Mucosa of descending colon (tissue), 3 donors: ENCODE measurements at regions not wholly inside any gene's neighbourhood (a gene's known extent, or its start where the extent isn't known, plus 50 kb on each side); places are given as distances from the start of the nearest gene placed in this dataset.

ENCODE experiments used
- ATAC-seq: fragments of 200-7000 bp; cut with Tn5 transposase; one replicate; pipeline ENCODE4 v1.9.1; 2020; ENCODE audit warnings: mild to moderate bottlenecking, moderate library complexity
- DNase-seq, 3 donors: peaks; one replicate each; pipeline ENCODE4 v3.0.0-alpha.2; 2020
- H3K36me3 ChIP-seq: fragments of 200-600 bp; one replicate; pipeline ENCODE4 v1.8.0; 2021; ENCODE audit warnings: low read depth, mild to moderate bottlenecking
- H3K4me1 ChIP-seq: fragments of 200-600 bp; one replicate; pipeline ENCODE4 v1.8.0; 2021; ENCODE audit warnings: low read depth, mild to moderate bottlenecking
- H3K4me3 ChIP-seq: fragments of 200-600 bp; one replicate; pipeline ENCODE4 v1.8.0; 2021; ENCODE audit warnings: mild to moderate bottlenecking
- H3K9me3 ChIP-seq: fragments of 200-600 bp; one replicate; pipeline ENCODE4 v1.8.0; 2021; ENCODE audit warnings: mild to moderate bottlenecking
- intact Hi-C, 2 donors: fragments of 100-400 bp; cut with DNase I in 1 of 2; cut with micrococcal nuclease in 1 of 2; formaldehyde crosslinking; loops; one replicate each; pipeline versions ENCODE4 v1.11.0 to v1.11.1; 2022; cut with DNase I, micrococcal nuclease
- TF ChIP-seq, protein P1 (sequence below): fragments of 200-600 bp; IDR thresholded peaks from one replicate; pipeline ENCODE4 v1.8.0; 2022; ENCODE audit warnings: antibody characterized with exemption, mild to moderate bottlenecking
- donor health status: DM: no; HTN: no; CAD: no; lungs with moderate emphysema.
- donor health status: DM: no; HTN: no; CAD: no.
- donor health status: DM: no; HTN: yes; CAD: no.

DNA sequence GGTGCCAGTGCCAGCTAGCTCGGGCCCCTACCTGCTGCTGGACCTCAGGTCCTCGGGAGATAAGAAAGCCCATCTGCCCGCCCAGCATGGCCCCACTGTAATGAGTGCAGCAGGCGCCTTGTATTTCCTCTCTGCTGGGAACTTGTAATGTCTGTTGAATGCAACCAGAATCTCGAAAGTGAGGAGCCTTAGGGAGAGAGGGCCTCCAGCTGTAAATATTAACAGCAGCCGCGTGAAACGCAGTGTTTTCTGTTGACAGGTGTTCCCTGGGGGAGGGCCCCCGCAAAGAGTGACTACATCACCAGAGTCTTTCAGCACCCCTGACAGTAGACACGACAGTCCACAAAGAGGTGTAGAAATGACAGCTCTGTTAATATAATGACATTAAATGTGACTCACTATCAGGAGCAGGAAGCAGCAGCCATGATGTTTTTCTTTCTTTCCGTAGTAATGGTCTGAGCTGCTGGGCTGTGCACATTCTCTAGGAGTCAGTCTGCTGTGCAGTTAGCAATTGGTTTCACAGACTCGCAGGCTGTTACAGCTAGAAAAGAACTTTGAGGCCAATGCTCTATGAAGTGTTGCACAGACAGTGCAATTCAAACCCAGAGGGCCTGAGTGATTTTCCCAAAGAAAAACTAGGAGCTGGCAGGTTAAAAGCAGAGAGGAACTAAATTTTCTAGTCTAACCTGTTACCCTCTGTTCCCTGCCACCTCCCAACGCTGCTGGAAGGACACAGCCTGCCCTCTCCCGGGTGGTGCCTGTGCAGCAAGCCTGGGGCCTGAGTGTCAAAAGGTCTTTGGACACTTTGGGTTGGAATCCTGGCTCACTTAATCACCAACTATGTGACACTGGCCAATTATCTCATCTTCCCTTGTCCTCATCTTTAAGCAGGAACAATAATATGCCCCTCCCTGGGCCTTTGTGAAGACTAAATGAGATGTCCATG lies 58.6 kb upstream of the WASF3 start:
- Histone ChIP-seq H3K4me1 (no peaks in the 10 kb centered on the region), H3K36me3 (no peaks in the 10 kb centered on the region), H3K4me3 (no peak overlapping the region), H3K9me3 (no peaks in the 10 kb centered on the region)
- DNase-seq (no peak), ATAC-seq (no peak)
- TF ChIP-seq, protein P1, sequence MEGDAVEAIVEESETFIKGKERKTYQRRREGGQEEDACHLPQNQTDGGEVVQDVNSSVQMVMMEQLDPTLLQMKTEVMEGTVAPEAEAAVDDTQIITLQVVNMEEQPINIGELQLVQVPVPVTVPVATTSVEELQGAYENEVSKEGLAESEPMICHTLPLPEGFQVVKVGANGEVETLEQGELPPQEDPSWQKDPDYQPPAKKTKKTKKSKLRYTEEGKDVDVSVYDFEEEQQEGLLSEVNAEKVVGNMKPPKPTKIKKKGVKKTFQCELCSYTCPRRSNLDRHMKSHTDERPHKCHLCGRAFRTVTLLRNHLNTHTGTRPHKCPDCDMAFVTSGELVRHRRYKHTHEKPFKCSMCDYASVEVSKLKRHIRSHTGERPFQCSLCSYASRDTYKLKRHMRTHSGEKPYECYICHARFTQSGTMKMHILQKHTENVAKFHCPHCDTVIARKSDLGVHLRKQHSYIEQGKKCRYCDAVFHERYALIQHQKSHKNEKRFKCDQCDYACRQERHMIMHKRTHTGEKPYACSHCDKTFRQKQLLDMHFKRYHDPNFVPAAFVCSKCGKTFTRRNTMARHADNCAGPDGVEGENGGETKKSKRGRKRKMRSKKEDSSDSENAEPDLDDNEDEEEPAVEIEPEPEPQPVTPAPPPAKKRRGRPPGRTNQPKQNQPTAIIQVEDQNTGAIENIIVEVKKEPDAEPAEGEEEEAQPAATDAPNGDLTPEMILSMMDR: no peak
- intact Hi-C loops: loop anchor here (5.0 to 10.0 kb wide), 4 partner anchors 114 to 314 kb away; no protein-coding TSS in a partner anchor

GRCh38 chr13:26500618-26501320 lies 56.7 kb upstream of the WASF3 start:
- DNase-seq (no peak), ATAC-seq (no peak)
- TF ChIP-seq, protein P1: no peak
- H3K4me1 ChIP-seq: no peaks in the 10 kb centered on the region
- intact Hi-C loops: no loop called here
- no peak overlapping the region for H3K4me3 ChIP-seq
- no peaks in the 10 kb centered on the region for H3K9me3 ChIP-seq
- no peaks in the 10 kb centered on the region for H3K36me3 ChIP-seq

GRCh38 chr13:26501641-26502040 lies 55.8 kb upstream of the WASF3 start:
- TF ChIP-seq, protein P1: no peak
- DNase-seq (no peak), ATAC-seq (no peak)
- intact Hi-C loops: no loop called here
- Histone ChIP-seq H3K36me3 (no peaks in the 10 kb centered on the region), H3K4me1 (no peaks in the 10 kb centered on the region), H3K9me3 (no peaks in the 10 kb centered on the region), H3K4me3 (no peak overlapping the region)

- DNase-seq (no peak), ATAC-seq (no peak)
- intact Hi-C loops: no loop called here
- Histone ChIP-seq H3K36me3 (no peaks in the 10 kb centered on the region), H3K9me3 (no peaks in the 10 kb centered on the region), H3K4me3 (no peak overlapping the region), H3K4me1 (no peaks in the 10 kb centered on the region)
- TF ChIP-seq, protein P1: no peak
Measured at GRCh38 chr13:26502826-26503225, 54.7 kb upstream of the WASF3 start.

DNA sequence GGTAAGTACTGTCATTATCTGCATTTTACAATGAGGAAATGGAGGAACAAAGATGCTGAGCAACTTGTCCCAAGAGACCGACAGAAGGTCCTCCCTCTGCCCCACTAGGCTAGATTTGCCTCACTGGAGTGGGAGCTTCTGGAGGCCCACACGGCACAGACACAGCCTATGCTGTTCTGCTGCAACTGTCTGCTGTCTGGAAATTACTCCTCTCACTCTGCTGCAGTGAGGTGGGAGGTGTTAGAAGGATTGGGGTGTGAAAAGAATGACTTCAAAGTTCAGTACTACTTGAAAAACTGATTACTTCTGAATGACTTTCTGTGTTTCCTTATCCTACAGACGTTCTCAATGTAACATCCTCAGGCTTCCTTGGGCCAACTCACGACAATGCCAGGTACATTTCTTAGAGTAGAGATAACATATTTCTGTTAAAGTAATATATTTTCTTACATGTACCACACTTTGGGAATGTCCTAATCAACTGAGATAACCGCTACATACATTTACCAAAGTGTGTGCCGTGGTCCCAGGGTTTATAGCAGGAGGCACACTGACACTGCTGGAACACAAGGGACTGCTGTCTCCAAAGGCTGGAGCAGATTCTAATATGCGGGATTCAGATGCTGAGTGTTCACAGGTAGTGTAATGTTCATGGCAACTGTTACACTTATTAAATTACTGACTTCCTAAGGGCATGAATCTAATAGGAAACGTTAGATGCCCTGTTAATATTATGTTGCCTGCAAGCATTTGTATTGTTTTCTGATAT lies 53.5 kb upstream of the WASF3 start:
- TF ChIP-seq, protein P1: no peak
- H3K9me3 ChIP-seq: no peaks in the 10 kb centered on the region
- ATAC-seq: no peak
- DNase-seq: no peak
- no peaks in the 10 kb centered on the region for H3K4me1 ChIP-seq
- H3K36me3 ChIP-seq: no peaks in the 10 kb centered on the region
- H3K4me3 ChIP-seq: no peak overlapping the region
- intact Hi-C loops: no loop called here
